Left kidney (tissue), 1 donor: ENCODE measurements at regions not wholly inside any gene's neighbourhood (a gene's known extent, or its start where the extent isn't known, plus 50 kb on each side); places are given as distances from the start of the nearest gene placed in this dataset.
A peak's percentile ranks its signal among the peaks of the same experiment; 100 is the strongest.

Experiments
- DNase-seq: peaks from one replicate; pipeline ENCODE4 v3.0.0-alpha.2; 2013

- no peak for DNase-seq
Measured at GRCh38 chr7:123401295-123401694, 133.1 kb downstream of the IQUB start.

- DNase-seq: peak; percentile 24
Measured at GRCh38 chr7:123400196-123400595, 134.2 kb downstream of the IQUB start.

- no peak for DNase-seq
Measured at GRCh38 chr7:123398921-123399320, 135.5 kb downstream of the IQUB start.

GRCh38 chr7:123397746-123398338 is 136.6 kb downstream of the IQUB start:
- no peak for DNase-seq

GRCh38 chr7:123393623-123394022 is 140.8 kb downstream of the IQUB start:
- no peak for DNase-seq

- no peak for DNase-seq
Measured at GRCh38 chr7:123372368-123372767, 162.0 kb downstream of the IQUB start.

GRCh38 chr7:123367484-123368122 is 166.8 kb downstream of the IQUB start:
- no peak for DNase-seq

- no peak for DNase-seq
Measured at GRCh38 chr7:123367031-123367430, 167.3 kb upstream of the SLC13A1 start.

- no peak for DNase-seq
Measured at GRCh38 chr7:123366626-123367025, 166.9 kb upstream of the SLC13A1 start.

- DNase-seq: no peak
Measured at GRCh38 chr7:123360631-123361030, 160.9 kb upstream of the SLC13A1 start.

- no peak for DNase-seq
Measured at GRCh38 chr7:123355576-123356190, 155.9 kb upstream of the SLC13A1 start.

GRCh38 chr7:123352973-123353372 is 153.2 kb upstream of the SLC13A1 start:
- DNase-seq: no peak

GRCh38 chr7:123351516-123352505 is 152.0 kb upstream of the SLC13A1 start:
- DNase-seq: no peak

GRCh38 chr7:123351027-123351426 is 151.3 kb upstream of the SLC13A1 start:
- no peak for DNase-seq

GRCh38 chr7:123348690-123349089 is 148.9 kb upstream of the SLC13A1 start:
- no peak for DNase-seq

GRCh38 chr7:123346766-123347165 is 147.0 kb upstream of the SLC13A1 start:
- no peak for DNase-seq

GRCh38 chr7:123343611-123344010 is 143.8 kb upstream of the SLC13A1 start:
- no peak for DNase-seq

- no peak for DNase-seq
Measured at GRCh38 chr7:123341102-123341501, 141.3 kb upstream of the SLC13A1 start.

- no peak for DNase-seq
Measured at GRCh38 chr7:123338688-123339087, 138.9 kb upstream of the SLC13A1 start.

GRCh38 chr7:123329988-123330643 is 130.3 kb upstream of the SLC13A1 start:
- no peak for DNase-seq

GRCh38 chr7:123327661-123328060 is 127.9 kb upstream of the SLC13A1 start:
- DNase-seq: no peak

GRCh38 chr7:123324283-123324682 is 124.5 kb upstream of the SLC13A1 start:
- DNase-seq: no peak
